Kidney capillary endothelial cell (primary cell): ENCODE measurements at regions not wholly inside any gene's neighbourhood (a gene's known extent, or its start where the extent isn't known, plus 50 kb on each side); places are given as distances from the start of the nearest gene placed in this dataset.
"Not testable (repeated sequence)": the region's sequence is repeated elsewhere in the genome, so short reads cannot be mapped to it uniquely, and the experiment has no call there.

Experiments
- DNase-seq: peaks from one replicate; pipeline ENCODE4 v3.0.0-alpha.2; 2018; ENCODE audit warnings: low spot score

- no peak for DNase-seq
Measured at GRCh38 chr4:137394018-137394417, 138.3 kb downstream of the PCDH18 start.

- no peak for DNase-seq
Measured at GRCh38 chr4:137393044-137393443, 139.2 kb downstream of the PCDH18 start.

GRCh38 chr4:137390707-137391106 is 141.6 kb downstream of the PCDH18 start:
- no peak for DNase-seq

GRCh38 chr4:137389911-137390520 is 142.3 kb downstream of the PCDH18 start:
- DNase-seq, result no peak

- DNase-seq, result peak; percentile 29
Measured at GRCh38 chr4:137387924-137388323, 144.4 kb downstream of the PCDH18 start.

GRCh38 chr4:137384476-137384875 is 147.8 kb downstream of the PCDH18 start:
- DNase-seq, result no peak

GRCh38 chr4:137378821-137379220 is 153.5 kb downstream of the PCDH18 start:
- no peak for DNase-seq

GRCh38 chr4:137378393-137378792 is 153.9 kb downstream of the PCDH18 start:
- no peak for DNase-seq

- DNase-seq, result no peak
Measured at GRCh38 chr4:137376312-137376711, 156.0 kb downstream of the PCDH18 start.

GRCh38 chr4:137375111-137375850 is 157.0 kb downstream of the PCDH18 start:
- no peak for DNase-seq

GRCh38 chr4:137370679-137371078 is 161.6 kb downstream of the PCDH18 start:
- no peak for DNase-seq

- no peak for DNase-seq
Measured at GRCh38 chr4:137370206-137370633, 162.1 kb downstream of the PCDH18 start.

- no peak for DNase-seq
Measured at GRCh38 chr4:137367620-137368019, 164.7 kb downstream of the PCDH18 start.

GRCh38 chr4:137363496-137363895 is 168.8 kb downstream of the PCDH18 start:
- DNase-seq, result no peak

- DNase-seq, result no peak
Measured at GRCh38 chr4:137361756-137362470, 170.4 kb downstream of the PCDH18 start.

GRCh38 chr4:137360761-137361160 is 171.5 kb downstream of the PCDH18 start:
- no peak for DNase-seq

- DNase-seq, result no peak
Measured at GRCh38 chr4:137359691-137360315, 172.5 kb downstream of the PCDH18 start.

GRCh38 chr4:137354562-137354961 is 177.7 kb downstream of the PCDH18 start:
- DNase-seq, result not testable (repeated sequence)

- no peak for DNase-seq
Measured at GRCh38 chr4:137347371-137347770, 184.9 kb downstream of the PCDH18 start.

- no peak for DNase-seq
Measured at GRCh38 chr4:137345597-137345996, 186.7 kb downstream of the PCDH18 start.

GRCh38 chr4:137343221-137343620 is 189.1 kb downstream of the PCDH18 start:
- no peak for DNase-seq

GRCh38 chr4:137333031-137333430 is 199.3 kb downstream of the PCDH18 start:
- no peak for DNase-seq

GRCh38 chr4:137312257-137312656 is 220.0 kb downstream of the PCDH18 start:
- DNase-seq, result no peak
